ENCODE measurements at regions not wholly inside any gene's neighbourhood (a gene's known extent, or its start where the extent isn't known, plus 50 kb on each side); places are given as distances from the start of the nearest gene placed in this dataset.
"Not testable (repeated sequence)": the region's sequence is repeated elsewhere in the genome, so short reads cannot be mapped to it uniquely, and the experiment has no call there.

DNA sequence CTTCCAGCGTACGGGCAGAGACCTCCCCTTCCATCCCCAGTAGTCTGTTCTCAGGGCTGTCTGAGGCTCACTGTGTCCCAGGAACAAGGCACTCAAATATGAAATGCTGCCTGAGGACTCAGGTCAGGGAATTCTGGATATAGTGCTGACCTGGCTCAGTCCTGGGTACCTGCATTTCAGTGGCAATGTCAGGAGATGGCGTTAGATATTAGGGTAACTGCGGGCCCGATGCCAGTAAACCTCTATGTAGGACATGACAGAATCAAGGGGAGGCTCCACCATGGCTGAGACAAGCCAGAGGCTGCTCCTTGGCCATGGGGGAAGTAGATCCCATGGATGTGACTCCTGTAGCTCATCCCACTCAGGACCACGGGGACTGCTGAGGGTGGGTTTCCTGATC lies 131.7 kb downstream of the ZNF280B start:
- TF ChIP-seq, protein P1, sequence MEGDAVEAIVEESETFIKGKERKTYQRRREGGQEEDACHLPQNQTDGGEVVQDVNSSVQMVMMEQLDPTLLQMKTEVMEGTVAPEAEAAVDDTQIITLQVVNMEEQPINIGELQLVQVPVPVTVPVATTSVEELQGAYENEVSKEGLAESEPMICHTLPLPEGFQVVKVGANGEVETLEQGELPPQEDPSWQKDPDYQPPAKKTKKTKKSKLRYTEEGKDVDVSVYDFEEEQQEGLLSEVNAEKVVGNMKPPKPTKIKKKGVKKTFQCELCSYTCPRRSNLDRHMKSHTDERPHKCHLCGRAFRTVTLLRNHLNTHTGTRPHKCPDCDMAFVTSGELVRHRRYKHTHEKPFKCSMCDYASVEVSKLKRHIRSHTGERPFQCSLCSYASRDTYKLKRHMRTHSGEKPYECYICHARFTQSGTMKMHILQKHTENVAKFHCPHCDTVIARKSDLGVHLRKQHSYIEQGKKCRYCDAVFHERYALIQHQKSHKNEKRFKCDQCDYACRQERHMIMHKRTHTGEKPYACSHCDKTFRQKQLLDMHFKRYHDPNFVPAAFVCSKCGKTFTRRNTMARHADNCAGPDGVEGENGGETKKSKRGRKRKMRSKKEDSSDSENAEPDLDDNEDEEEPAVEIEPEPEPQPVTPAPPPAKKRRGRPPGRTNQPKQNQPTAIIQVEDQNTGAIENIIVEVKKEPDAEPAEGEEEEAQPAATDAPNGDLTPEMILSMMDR (IDR thresholded peaks at IDR 0.05) = not testable (repeated sequence)
- not testable (repeated sequence) for TF ChIP-seq POLR2AphosphoS5 (IDR thresholded peaks at IDR 0.05); EP300 (IDR thresholded peaks at IDR 0.05; ENCODE audit: low read depth)

Measured in transverse colon (tissue), 4 donors.